ENCODE measurements at regions not wholly inside any gene's neighbourhood (a gene's known extent, or its start where the extent isn't known, plus 50 kb on each side); places are given as distances from the start of the nearest gene placed in this dataset.

- TF ChIP-seq JUN (IDR thresholded peaks at IDR 0.05; ENCODE audit: borderline replicate concordance, insufficient read depth, insufficient read length, low read depth): no peak
- no peak for TF ChIP-seq GATA2 (IDR thresholded peaks at IDR 0.05; ENCODE audit: insufficient read depth, insufficient read length, low read depth, low read length)
- TF ChIP-seq CTCF (IDR thresholded peaks at IDR 0.05; ENCODE audit: extremely low read depth in 1 of 2, insufficient read depth in 1 of 2, low read depth in 1 of 2, low read length in 2 of 2): peak; percentile 39 to 40
- TF ChIP-seq EZH2 (IDR thresholded peaks at IDR 0.05; ENCODE audit: borderline replicate concordance, low read depth, low read length, severe bottlenecking): no peak
- TF ChIP-seq, protein P1, sequence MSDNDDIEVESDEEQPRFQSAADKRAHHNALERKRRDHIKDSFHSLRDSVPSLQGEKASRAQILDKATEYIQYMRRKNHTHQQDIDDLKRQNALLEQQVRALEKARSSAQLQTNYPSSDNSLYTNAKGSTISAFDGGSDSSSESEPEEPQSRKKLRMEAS (IDR thresholded peaks at IDR 0.05; ENCODE audit: insufficient read depth, insufficient read length): no peak
- TF ChIP-seq POLR2A (IDR thresholded peaks at IDR 0.05; ENCODE audit: low read depth, low read length): no peak
Measured at GRCh38 chr2:67476809-67477790, 80.0 kb downstream of the ETAA1 start.
